A549 (cell line): ENCODE measurements at regions not wholly inside any gene's neighbourhood (a gene's known extent, or its start where the extent isn't known, plus 50 kb on each side); places are given as distances from the start of the nearest gene placed in this dataset.

Experiments
- ATAC-seq, 2 experiments: fragments of 200-7000 bp in 1 of 2; fragments of >200 bp in 1 of 2; cut with Nextera tagmentation in 1 of 2; cut with Tn5 transposase in 1 of 2; 3 replicates each; pipeline versions ENCODE4 v1.8.0 to v1.9.1; 2018 to 2020; ENCODE audit warnings: mild to moderate bottlenecking in 1 of 2, moderate library complexity in 1 of 2
- CTCF ChIA-PET: fragments of 300-600 bp; sonication (Branson Sonifier 250); formaldehyde crosslinking; extraction: SDS; loops from one replicate; lab custom pipeline; 2021; ENCODE audit warnings: antibody characterized with exemption, inconsistent platforms; lab: Yijun Ruan, JAX
- POLR2A ChIA-PET: fragments of 350-600 bp; formaldehyde crosslinking; extraction: SDS; loops from one replicate; lab custom pipeline; 2021; ENCODE audit warnings: antibody characterized with exemption, inconsistent platforms; lab: Yijun Ruan, JAX
- DNase-seq, 2 experiments: peaks; one replicate each; pipeline versions ENCODE4 v3.0.0 to v3.0.0-alpha.2; 2011 to 2016; ENCODE audit warnings: low read depth in 1 of 2, low spot score in 1 of 2
- FAIRE-seq: peaks from 2 replicates; lab custom pipeline; 2011; peaks lifted over from hg19 to GRCh38; lab: Jason Lieb, UNC
- H3K27ac ChIP-seq, 2 experiments: fragments of >200 bp; sonication (Bioruptor Twin); formaldehyde crosslinking; 3 replicates each; pipeline ENCODE4 v1.5.1; 2016 to 2017
- H3K4me1 ChIP-seq: fragments of >200 bp; sonication (Bioruptor Twin); formaldehyde crosslinking; 3 replicates; pipeline ENCODE4 v1.6.1; 2016
- H3K4me2 ChIP-seq: fragments of >200 bp; sonication (Bioruptor Twin); formaldehyde crosslinking; 3 replicates; pipeline ENCODE4 v1.6.1; 2016
- H3K4me3 ChIP-seq: fragments of >200 bp; sonication (Bioruptor Twin); formaldehyde crosslinking; 3 replicates; pipeline ENCODE4 v1.5.1; 2016
- H3K9me3 ChIP-seq: fragments of >200 bp; sonication (Bioruptor Twin); formaldehyde crosslinking; 3 replicates; pipeline ENCODE4 v1.6.1; 2016
- CBX2 ChIP-seq: fragments of 200-600 bp; sonication (generic); IDR thresholded peaks from 2 replicates; pipeline ENCODE4 v1.6.1; 2016; ENCODE audit warnings: low read depth, mild to moderate bottlenecking, borderline replicate concordance
- CEBPB ChIP-seq, 2 experiments: fragments of >200 bp in 1 of 2; sonication (Bioruptor Twin) in 1 of 2; formaldehyde crosslinking in 1 of 2; IDR thresholded peaks; 2 replicates each; pipeline ENCODE4 v1.6.1; 2012 to 2016
- CHD2 ChIP-seq: fragments of 150-350 bp; IDR thresholded peaks from 2 replicates; pipeline ENCODE4 v1.6.1; 2014; ENCODE audit warnings: low read length; ENCODE audit not compliant: partially characterized antibody
- CHD4 ChIP-seq: fragments of 200-600 bp; sonication (generic); IDR thresholded peaks from 2 replicates; pipeline ENCODE4 v1.6.1; 2016; ENCODE audit warnings: antibody characterized with exemption, mild to moderate bottlenecking, borderline replicate concordance
- E2F6 ChIP-seq: IDR thresholded peaks from 2 replicates; pipeline ENCODE4 v1.6.1; 2012; ENCODE audit warnings: low read depth, borderline replicate concordance
- FOXS1 ChIP-seq: fragments of 250-450 bp; sonication (Bioruptor Pico); IDR thresholded peaks from 2 replicates; pipeline ENCODE4 v1.5.0; 2020; ENCODE audit warnings: mild to moderate bottlenecking, moderate library complexity
- GATA3 ChIP-seq: IDR thresholded peaks from 2 replicates; pipeline ENCODE4 v1.6.1; 2012; ENCODE audit warnings: borderline replicate concordance
- HOXB5 ChIP-seq: fragments of 250-450 bp; sonication (Bioruptor Pico); IDR thresholded peaks from 2 replicates; pipeline ENCODE4 v1.5.0; 2020; ENCODE audit warnings: mild to moderate bottlenecking, moderate library complexity
- JUN ChIP-seq, 2 experiments: fragments of >200 bp; sonication (Bioruptor Twin); formaldehyde crosslinking; IDR thresholded peaks; 2 replicates in 1 of 2; 3 replicates in 1 of 2; pipeline ENCODE4 v1.6.1; 2016 to 2017
- JUNB ChIP-seq: fragments of >200 bp; sonication (Bioruptor Twin); formaldehyde crosslinking; IDR thresholded peaks from 2 replicates; pipeline ENCODE4 v1.6.1; 2016
- MAFK ChIP-seq: fragments of 450-650 bp; IDR thresholded peaks from 2 replicates; pipeline ENCODE4 v1.6.1; 2014; ENCODE audit not compliant: partially characterized antibody
- MAZ ChIP-seq: fragments of 150-350 bp; IDR thresholded peaks from 2 replicates; pipeline ENCODE4 v1.6.1; 2014; ENCODE audit warnings: antibody characterized with exemption, low read depth, low read length, borderline replicate concordance
- NFE2L2 ChIP-seq: fragments of 150-350 bp; conservative IDR thresholded peaks from 2 replicates; pipeline ENCODE4 v1.6.1; 2014; ENCODE audit warnings: low read length
- POLR2A ChIP-seq: IDR thresholded peaks from 2 replicates; pipeline ENCODE4 v1.6.1; 2012; ENCODE audit warnings: mild to moderate bottlenecking, low read length
- POLR2AphosphoS2 ChIP-seq: conservative IDR thresholded peaks from 2 replicates; pipeline ENCODE4 v1.6.1; 2012; ENCODE audit warnings: low read length, improper control_type of control experiment, inconsistent platforms
- RAD21 ChIP-seq, 2 experiments: fragments of >200 bp in 1 of 2; sonication (Bioruptor Twin) in 1 of 2; formaldehyde crosslinking in 1 of 2; IDR thresholded peaks in 1 of 2; conservative IDR thresholded peaks in 1 of 2; 2 replicates in 1 of 2; 3 replicates in 1 of 2; pipeline ENCODE4 v1.6.1; 2012 to 2018; ENCODE audit warnings: inconsistent platforms in 1 of 2
- RARB ChIP-seq: fragments of 250-450 bp; sonication (Bioruptor Pico); IDR thresholded peaks from 2 replicates; pipeline ENCODE4 v1.8.0; 2021; ENCODE audit warnings: mild to moderate bottlenecking, moderate library complexity
- RCOR1 ChIP-seq: fragments of 150-350 bp; IDR thresholded peaks from 2 replicates; pipeline ENCODE4 v1.6.1; 2014; ENCODE audit warnings: antibody characterized with exemption, low read length, low read depth
- TP53 ChIP-seq: fragments of 250-450 bp; sonication (Bioruptor Pico); IDR thresholded peaks from 2 replicates; pipeline ENCODE4 v1.5.0; 2021; ENCODE audit warnings: mild to moderate bottlenecking, moderate library complexity
- USF2 ChIP-seq: fragments of 450-650 bp; IDR thresholded peaks from 2 replicates; pipeline ENCODE4 v1.6.1; 2014; ENCODE audit warnings: antibody characterized with exemption
- ZFP36 ChIP-seq: fragments of 450-650 bp; IDR thresholded peaks from 2 replicates; pipeline ENCODE4 v1.6.1; 2014; ENCODE audit warnings: borderline replicate concordance; ENCODE audit not compliant: partially characterized antibody
- ZSCAN20 ChIP-seq: fragments of 250-450 bp; sonication (Bioruptor Pico); IDR thresholded peaks from 2 replicates; pipeline ENCODE4 v1.8.0; 2022; ENCODE audit warnings: mild to moderate bottlenecking, moderate library complexity
- WGBS: methylation state at CpG from one replicate; pipeline ENCODE4 v1.1.6; 2017; ENCODE audit errors: missing lambda C conversion rate; 5-methylcytosine and 5-hydroxymethylcytosine counted together
- TF ChIP-seq, protein P1 (sequence below): fragments of 150-350 bp; IDR thresholded peaks from 2 replicates; pipeline ENCODE4 v1.6.1; 2014; ENCODE audit warnings: low read depth, mild to moderate bottlenecking, low read length
- TF ChIP-seq, protein P2 (sequence below): fragments of 250-450 bp; sonication (Bioruptor Pico); IDR thresholded peaks from 2 replicates; pipeline ENCODE4 v1.5.0; 2021; ENCODE audit warnings: mild to moderate bottlenecking, moderate library complexity, borderline replicate concordance
- TF ChIP-seq, protein P3 (sequence below): fragments of >200 bp; sonication (Bioruptor Twin); formaldehyde crosslinking; IDR thresholded peaks from 3 replicates; pipeline ENCODE4 v1.5.1; 2016
- TF ChIP-seq, protein P4 (sequence below): IDR thresholded peaks from 2 replicates; pipeline ENCODE4 v1.6.1; 2012

DNA sequence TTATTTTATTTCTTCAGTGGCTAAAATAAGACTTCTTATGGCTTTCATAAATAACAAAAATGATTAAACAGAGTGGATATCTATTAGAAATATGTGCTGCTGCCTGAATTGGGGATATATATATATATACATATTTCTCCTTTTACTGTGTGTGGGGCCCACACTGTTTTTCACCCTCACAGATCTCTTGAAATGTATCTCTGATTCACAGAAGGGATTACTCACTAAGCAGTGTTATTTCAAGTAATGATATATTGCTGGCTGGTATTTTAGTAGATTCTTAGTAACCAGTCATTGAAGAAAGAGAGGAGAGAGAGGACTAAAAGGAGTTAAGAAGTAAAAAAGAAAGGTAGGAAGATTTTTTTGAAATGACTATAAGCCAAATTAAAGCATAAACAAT is 308.6 kb upstream of the NRP1 start:
- no peak for ATAC-seq
- Histone ChIP-seq H3K9me3 (no peaks in the 10 kb centered on the region), H3K4me1 (no peaks in the 10 kb centered on the region), H3K4me3 (no peak overlapping the region), H3K4me2 (no peak overlapping the region), H3K27ac (no peak overlapping the region)
- no peak for DNase-seq
- CTCF ChIA-PET = no interaction called here
- POLR2A ChIA-PET = no interaction called here
- no peak for TF ChIP-seq GATA3
- no peak for TF ChIP-seq POLR2AphosphoS2
- no peak for TF ChIP-seq CBX2
- TF ChIP-seq RCOR1 = no peak
- no peak for TF ChIP-seq CHD2
- TF ChIP-seq RARB (CRISPR knock-in tag) = no peak
- TF ChIP-seq, protein P1, sequence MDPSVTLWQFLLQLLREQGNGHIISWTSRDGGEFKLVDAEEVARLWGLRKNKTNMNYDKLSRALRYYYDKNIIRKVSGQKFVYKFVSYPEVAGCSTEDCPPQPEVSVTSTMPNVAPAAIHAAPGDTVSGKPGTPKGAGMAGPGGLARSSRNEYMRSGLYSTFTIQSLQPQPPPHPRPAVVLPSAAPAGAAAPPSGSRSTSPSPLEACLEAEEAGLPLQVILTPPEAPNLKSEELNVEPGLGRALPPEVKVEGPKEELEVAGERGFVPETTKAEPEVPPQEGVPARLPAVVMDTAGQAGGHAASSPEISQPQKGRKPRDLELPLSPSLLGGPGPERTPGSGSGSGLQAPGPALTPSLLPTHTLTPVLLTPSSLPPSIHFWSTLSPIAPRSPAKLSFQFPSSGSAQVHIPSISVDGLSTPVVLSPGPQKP = no peak
- TF ChIP-seq POLR2A = no peak
- TF ChIP-seq ZFP36 = no peak
- no peak for TF ChIP-seq HOXB5 (CRISPR knock-in tag)
- TF ChIP-seq MAZ = no peak
- no peak for TF ChIP-seq CEBPB (IDR thresholded peaks at IDR 0.05)
- no peak for TF ChIP-seq JUN (IDR thresholded peaks at IDR 0.05)
- TF ChIP-seq JUNB = no peak
- no peak for TF ChIP-seq CHD4
- TF ChIP-seq, protein P2, sequence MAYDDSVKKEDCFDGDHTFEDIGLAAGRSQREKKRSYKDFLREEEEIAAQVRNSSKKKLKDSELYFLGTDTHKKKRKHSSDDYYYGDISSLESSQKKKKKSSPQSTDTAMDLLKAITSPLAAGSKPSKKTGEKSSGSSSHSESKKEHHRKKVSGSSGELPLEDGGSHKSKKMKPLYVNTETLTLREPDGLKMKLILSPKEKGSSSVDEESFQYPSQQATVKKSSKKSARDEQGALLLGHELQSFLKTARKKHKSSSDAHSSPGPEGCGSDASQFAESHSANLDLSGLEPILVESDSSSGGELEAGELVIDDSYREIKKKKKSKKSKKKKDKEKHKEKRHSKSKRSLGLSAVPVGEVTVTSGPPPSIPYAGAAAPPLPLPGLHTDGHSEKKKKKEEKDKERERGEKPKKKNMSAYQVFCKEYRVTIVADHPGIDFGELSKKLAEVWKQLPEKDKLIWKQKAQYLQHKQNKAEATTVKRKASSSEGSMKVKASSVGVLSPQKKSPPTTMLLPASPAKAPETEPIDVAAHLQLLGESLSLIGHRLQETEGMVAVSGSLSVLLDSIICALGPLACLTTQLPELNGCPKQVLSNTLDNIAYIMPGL = no peak
- no peak for TF ChIP-seq FOXS1 (CRISPR knock-in tag)
- FAIRE-seq = no peak

- 85% methylated on average over 3 of the region's 3 CpGs for WGBS
- TF ChIP-seq ZFP36 (no peak), NFE2L2 (no peak), RAD21 (conservative IDR thresholded peaks at IDR 0.05 in 1 of 2, IDR thresholded peaks at IDR 0.05 in 1 of 2) (no peak), USF2 (no peak), RARB (CRISPR knock-in tag) (no peak), RCOR1 (no peak), TP53 (CRISPR knock-in tag) (no peak), MAZ (no peak), MAFK (no peak), POLR2AphosphoS2 (no peak), ZSCAN20 (CRISPR knock-in tag) (no peak), E2F6 (no peak), GATA3 (no peak)
- TF ChIP-seq, protein P3, sequence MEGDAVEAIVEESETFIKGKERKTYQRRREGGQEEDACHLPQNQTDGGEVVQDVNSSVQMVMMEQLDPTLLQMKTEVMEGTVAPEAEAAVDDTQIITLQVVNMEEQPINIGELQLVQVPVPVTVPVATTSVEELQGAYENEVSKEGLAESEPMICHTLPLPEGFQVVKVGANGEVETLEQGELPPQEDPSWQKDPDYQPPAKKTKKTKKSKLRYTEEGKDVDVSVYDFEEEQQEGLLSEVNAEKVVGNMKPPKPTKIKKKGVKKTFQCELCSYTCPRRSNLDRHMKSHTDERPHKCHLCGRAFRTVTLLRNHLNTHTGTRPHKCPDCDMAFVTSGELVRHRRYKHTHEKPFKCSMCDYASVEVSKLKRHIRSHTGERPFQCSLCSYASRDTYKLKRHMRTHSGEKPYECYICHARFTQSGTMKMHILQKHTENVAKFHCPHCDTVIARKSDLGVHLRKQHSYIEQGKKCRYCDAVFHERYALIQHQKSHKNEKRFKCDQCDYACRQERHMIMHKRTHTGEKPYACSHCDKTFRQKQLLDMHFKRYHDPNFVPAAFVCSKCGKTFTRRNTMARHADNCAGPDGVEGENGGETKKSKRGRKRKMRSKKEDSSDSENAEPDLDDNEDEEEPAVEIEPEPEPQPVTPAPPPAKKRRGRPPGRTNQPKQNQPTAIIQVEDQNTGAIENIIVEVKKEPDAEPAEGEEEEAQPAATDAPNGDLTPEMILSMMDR = no peak
- TF ChIP-seq, protein P4, sequence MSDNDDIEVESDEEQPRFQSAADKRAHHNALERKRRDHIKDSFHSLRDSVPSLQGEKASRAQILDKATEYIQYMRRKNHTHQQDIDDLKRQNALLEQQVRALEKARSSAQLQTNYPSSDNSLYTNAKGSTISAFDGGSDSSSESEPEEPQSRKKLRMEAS = no peak
- ATAC-seq = no peak
- H3K4me3 ChIP-seq = no peak overlapping the region
- no peak for DNase-seq
- no peak overlapping the region for H3K4me2 ChIP-seq
- CTCF ChIA-PET = no interaction called here
- POLR2A ChIA-PET = no interaction called here
- FAIRE-seq = no peak
- no peaks in the 10 kb centered on the region for H3K4me1 ChIP-seq
- no peaks in the 10 kb centered on the region for H3K9me3 ChIP-seq
- H3K27ac ChIP-seq = no peak overlapping the region
These were observed 304.4 kb upstream of the NRP1 start for GRCh38 chr10:33638891-33639290.
